HepG2 (cell line): ENCODE measurements at regions not wholly inside any gene's neighbourhood (a gene's known extent, or its start where the extent isn't known, plus 50 kb on each side); places are given as distances from the start of the nearest gene placed in this dataset.

Experiments used
- ETV5 ChIP-seq: IDR thresholded peaks from 2 replicates; pipeline ENCODE4 v1.6.1; 2018; ENCODE audit warnings: missing biosample characterization, missing genetic modification reagents, inconsistent platforms, borderline replicate concordance
- GABPB1 ChIP-seq: IDR thresholded peaks from 2 replicates; pipeline ENCODE4 v1.6.1; 2016; ENCODE audit warnings: mild to moderate bottlenecking, missing genetic modification reagents, moderate library complexity, missing compliant biosample characterization
- GLI4 ChIP-seq: sonication (generic); formaldehyde crosslinking; IDR thresholded peaks from 2 replicates; pipeline ENCODE4 v1.5.1; 2020; ENCODE audit warnings: missing genetic modification reagents, mild to moderate bottlenecking, moderate library complexity, borderline replicate concordance
- TBP ChIP-seq: sonication (generic); formaldehyde crosslinking; IDR thresholded peaks from 2 replicates; pipeline ENCODE4 v1.5.0; 2020; ENCODE audit warnings: missing genetic modification reagents
- TEAD2 ChIP-seq: sonication (generic); formaldehyde crosslinking; IDR thresholded peaks from 2 replicates; pipeline ENCODE4 v1.9.0; 2021; ENCODE audit warnings: missing genetic modification reagents
- TF ChIP-seq, protein P1 (sequence below): sonication (generic); formaldehyde crosslinking; IDR thresholded peaks from 2 replicates; pipeline ENCODE4 v1.4.0; 2020; ENCODE audit warnings: mild to moderate bottlenecking, missing genetic modification reagents
- TF ChIP-seq, protein P2 (sequence below): sonication (generic); formaldehyde crosslinking; conservative IDR thresholded peaks from 2 replicates; pipeline ENCODE4 v1.8.1; 2023; ENCODE audit warnings: missing genetic modification reagents
- TF ChIP-seq, protein P3 (sequence below): sonication (generic); formaldehyde crosslinking; IDR thresholded peaks from 2 replicates; pipeline ENCODE4 v1.9.0; 2021; ENCODE audit warnings: missing genetic modification reagents, borderline replicate concordance
- TF ChIP-seq, protein P4 (sequence below): sonication (generic); formaldehyde crosslinking; IDR thresholded peaks from 2 replicates; pipeline ENCODE4 v1.4.0; 2020; ENCODE audit warnings: mild to moderate bottlenecking, missing genetic modification reagents
- TF ChIP-seq, protein P5 (sequence below): sonication (generic); formaldehyde crosslinking; IDR thresholded peaks from 2 replicates; pipeline ENCODE4 v1.4.0; 2020; ENCODE audit warnings: mild to moderate bottlenecking, low read depth, missing genetic modification reagents

DNA sequence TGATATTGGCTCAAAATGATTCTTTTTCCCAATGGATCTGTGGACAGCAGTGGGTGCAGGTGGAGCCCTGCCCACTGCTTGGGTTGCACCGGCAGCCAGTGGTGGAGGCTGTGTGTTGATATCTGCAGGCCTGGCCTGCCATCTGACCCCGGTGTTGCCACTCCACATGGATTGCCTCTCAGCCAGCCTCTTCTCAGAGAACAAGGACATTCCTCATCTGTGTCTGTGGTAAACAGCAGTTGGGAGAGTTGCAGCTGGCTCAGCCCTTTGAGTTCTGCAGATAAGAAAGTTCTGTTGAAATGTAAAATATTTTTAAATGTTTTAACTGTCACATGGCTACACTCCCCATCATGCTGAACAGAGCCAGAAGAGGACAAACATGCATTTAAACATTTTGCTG is 374.9 kb upstream of the CELF2 start (continued):
- TF ChIP-seq, protein P1, sequence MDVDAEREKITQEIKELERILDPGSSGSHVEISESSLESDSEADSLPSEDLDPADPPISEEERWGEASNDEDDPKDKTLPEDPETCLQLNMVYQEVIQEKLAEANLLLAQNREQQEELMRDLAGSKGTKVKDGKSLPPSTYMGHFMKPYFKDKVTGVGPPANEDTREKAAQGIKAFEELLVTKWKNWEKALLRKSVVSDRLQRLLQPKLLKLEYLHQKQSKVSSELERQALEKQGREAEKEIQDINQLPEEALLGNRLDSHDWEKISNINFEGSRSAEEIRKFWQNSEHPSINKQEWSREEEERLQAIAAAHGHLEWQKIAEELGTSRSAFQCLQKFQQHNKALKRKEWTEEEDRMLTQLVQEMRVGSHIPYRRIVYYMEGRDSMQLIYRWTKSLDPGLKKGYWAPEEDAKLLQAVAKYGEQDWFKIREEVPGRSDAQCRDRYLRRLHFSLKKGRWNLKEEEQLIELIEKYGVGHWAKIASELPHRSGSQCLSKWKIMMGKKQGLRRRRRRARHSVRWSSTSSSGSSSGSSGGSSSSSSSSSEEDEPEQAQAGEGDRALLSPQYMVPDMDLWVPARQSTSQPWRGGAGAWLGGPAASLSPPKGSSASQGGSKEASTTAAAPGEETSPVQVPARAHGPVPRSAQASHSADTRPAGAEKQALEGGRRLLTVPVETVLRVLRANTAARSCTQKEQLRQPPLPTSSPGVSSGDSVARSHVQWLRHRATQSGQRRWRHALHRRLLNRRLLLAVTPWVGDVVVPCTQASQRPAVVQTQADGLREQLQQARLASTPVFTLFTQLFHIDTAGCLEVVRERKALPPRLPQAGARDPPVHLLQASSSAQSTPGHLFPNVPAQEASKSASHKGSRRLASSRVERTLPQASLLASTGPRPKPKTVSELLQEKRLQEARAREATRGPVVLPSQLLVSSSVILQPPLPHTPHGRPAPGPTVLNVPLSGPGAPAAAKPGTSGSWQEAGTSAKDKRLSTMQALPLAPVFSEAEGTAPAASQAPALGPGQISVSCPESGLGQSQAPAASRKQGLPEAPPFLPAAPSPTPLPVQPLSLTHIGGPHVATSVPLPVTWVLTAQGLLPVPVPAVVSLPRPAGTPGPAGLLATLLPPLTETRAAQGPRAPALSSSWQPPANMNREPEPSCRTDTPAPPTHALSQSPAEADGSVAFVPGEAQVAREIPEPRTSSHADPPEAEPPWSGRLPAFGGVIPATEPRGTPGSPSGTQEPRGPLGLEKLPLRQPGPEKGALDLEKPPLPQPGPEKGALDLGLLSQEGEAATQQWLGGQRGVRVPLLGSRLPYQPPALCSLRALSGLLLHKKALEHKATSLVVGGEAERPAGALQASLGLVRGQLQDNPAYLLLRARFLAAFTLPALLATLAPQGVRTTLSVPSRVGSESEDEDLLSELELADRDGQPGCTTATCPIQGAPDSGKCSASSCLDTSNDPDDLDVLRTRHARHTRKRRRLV (CRISPR knock-in tag), result no peak
- TF ChIP-seq, protein P2, sequence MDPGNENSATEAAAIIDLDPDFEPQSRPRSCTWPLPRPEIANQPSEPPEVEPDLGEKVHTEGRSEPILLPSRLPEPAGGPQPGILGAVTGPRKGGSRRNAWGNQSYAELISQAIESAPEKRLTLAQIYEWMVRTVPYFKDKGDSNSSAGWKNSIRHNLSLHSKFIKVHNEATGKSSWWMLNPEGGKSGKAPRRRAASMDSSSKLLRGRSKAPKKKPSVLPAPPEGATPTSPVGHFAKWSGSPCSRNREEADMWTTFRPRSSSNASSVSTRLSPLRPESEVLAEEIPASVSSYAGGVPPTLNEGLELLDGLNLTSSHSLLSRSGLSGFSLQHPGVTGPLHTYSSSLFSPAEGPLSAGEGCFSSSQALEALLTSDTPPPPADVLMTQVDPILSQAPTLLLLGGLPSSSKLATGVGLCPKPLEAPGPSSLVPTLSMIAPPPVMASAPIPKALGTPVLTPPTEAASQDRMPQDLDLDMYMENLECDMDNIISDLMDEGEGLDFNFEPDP (CRISPR knock-in tag), result no peak
- TF ChIP-seq, protein P3, sequence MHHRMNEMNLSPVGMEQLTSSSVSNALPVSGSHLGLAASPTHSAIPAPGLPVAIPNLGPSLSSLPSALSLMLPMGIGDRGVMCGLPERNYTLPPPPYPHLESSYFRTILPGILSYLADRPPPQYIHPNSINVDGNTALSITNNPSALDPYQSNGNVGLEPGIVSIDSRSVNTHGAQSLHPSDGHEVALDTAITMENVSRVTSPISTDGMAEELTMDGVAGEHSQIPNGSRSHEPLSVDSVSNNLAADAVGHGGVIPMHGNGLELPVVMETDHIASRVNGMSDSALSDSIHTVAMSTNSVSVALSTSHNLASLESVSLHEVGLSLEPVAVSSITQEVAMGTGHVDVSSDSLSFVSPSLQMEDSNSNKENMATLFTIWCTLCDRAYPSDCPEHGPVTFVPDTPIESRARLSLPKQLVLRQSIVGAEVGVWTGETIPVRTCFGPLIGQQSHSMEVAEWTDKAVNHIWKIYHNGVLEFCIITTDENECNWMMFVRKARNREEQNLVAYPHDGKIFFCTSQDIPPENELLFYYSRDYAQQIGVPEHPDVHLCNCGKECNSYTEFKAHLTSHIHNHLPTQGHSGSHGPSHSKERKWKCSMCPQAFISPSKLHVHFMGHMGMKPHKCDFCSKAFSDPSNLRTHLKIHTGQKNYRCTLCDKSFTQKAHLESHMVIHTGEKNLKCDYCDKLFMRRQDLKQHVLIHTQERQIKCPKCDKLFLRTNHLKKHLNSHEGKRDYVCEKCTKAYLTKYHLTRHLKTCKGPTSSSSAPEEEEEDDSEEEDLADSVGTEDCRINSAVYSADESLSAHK, result no peak
- TF ChIP-seq TEAD2 (CRISPR knock-in tag) (no peak), GLI4 (CRISPR knock-in tag) (no peak), TBP (CRISPR knock-in tag) (no peak), ETV5 (CRISPR knock-in tag) (no peak), GABPB1 (no peak)
- TF ChIP-seq, protein P4, sequence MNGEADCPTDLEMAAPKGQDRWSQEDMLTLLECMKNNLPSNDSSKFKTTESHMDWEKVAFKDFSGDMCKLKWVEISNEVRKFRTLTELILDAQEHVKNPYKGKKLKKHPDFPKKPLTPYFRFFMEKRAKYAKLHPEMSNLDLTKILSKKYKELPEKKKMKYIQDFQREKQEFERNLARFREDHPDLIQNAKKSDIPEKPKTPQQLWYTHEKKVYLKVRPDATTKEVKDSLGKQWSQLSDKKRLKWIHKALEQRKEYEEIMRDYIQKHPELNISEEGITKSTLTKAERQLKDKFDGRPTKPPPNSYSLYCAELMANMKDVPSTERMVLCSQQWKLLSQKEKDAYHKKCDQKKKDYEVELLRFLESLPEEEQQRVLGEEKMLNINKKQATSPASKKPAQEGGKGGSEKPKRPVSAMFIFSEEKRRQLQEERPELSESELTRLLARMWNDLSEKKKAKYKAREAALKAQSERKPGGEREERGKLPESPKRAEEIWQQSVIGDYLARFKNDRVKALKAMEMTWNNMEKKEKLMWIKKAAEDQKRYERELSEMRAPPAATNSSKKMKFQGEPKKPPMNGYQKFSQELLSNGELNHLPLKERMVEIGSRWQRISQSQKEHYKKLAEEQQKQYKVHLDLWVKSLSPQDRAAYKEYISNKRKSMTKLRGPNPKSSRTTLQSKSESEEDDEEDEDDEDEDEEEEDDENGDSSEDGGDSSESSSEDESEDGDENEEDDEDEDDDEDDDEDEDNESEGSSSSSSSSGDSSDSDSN, result no peak
- TF ChIP-seq, protein P5, sequence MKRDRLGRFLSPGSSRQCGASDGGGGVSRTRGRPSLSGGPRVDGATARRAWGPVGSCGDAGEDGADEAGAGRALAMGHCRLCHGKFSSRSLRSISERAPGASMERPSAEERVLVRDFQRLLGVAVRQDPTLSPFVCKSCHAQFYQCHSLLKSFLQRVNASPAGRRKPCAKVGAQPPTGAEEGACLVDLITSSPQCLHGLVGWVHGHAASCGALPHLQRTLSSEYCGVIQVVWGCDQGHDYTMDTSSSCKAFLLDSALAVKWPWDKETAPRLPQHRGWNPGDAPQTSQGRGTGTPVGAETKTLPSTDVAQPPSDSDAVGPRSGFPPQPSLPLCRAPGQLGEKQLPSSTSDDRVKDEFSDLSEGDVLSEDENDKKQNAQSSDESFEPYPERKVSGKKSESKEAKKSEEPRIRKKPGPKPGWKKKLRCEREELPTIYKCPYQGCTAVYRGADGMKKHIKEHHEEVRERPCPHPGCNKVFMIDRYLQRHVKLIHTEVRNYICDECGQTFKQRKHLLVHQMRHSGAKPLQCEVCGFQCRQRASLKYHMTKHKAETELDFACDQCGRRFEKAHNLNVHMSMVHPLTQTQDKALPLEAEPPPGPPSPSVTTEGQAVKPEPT, result no peak
